NCI-H146 (cell line): ENCODE measurements at regions not wholly inside any gene's neighbourhood (a gene's known extent, or its start where the extent isn't known, plus 50 kb on each side); places are given as distances from the start of the nearest gene placed in this dataset.

Source experiments
- DNase-seq: peaks from one replicate; lab custom pipeline; 2025; lab: John Stamatoyannopoulos, UW

GRCh38 chr2:71864085-71864484 lies 283.6 kb downstream of the CYP26B1 start:
- no peak for DNase-seq

GRCh38 chr2:71863396-71863795 lies 284.3 kb downstream of the CYP26B1 start:
- no peak for DNase-seq

- DNase-seq, result no peak
Observed at GRCh38 chr2:71862921-71863320, 284.7 kb downstream of the CYP26B1 start.

- no peak for DNase-seq
Observed at GRCh38 chr2:71861186-71862160, 286.2 kb downstream of the CYP26B1 start.

GRCh38 chr2:71860381-71860926 lies 287.2 kb downstream of the CYP26B1 start:
- DNase-seq, result no peak

GRCh38 chr2:71859211-71859847 lies 288.3 kb downstream of the CYP26B1 start:
- no peak for DNase-seq

- no peak for DNase-seq
Observed at GRCh38 chr2:71858071-71858470, 289.6 kb downstream of the CYP26B1 start.

GRCh38 chr2:71857636-71858035 lies 290.0 kb downstream of the CYP26B1 start:
- no peak for DNase-seq

GRCh38 chr2:71856773-71857525 lies 290.7 kb downstream of the CYP26B1 start:
- DNase-seq, result no peak

- no peak for DNase-seq
Observed at GRCh38 chr2:71853858-71854257, 293.8 kb downstream of the CYP26B1 start.

- no peak for DNase-seq
Observed at GRCh38 chr2:71852141-71852711, 295.4 kb downstream of the CYP26B1 start.

GRCh38 chr2:71851094-71851750 lies 296.4 kb downstream of the CYP26B1 start:
- no peak for DNase-seq

GRCh38 chr2:71850306-71850801 lies 297.3 kb downstream of the CYP26B1 start:
- DNase-seq, result no peak

GRCh38 chr2:71849607-71850305 lies 297.9 kb downstream of the CYP26B1 start:
- no peak for DNase-seq

- no peak for DNase-seq
Observed at GRCh38 chr2:71849111-71849510, 298.6 kb downstream of the CYP26B1 start.

GRCh38 chr2:71846669-71847291 lies 300.9 kb downstream of the CYP26B1 start:
- DNase-seq, result no peak

GRCh38 chr2:71846072-71846471 lies 301.6 kb downstream of the CYP26B1 start:
- no peak for DNase-seq

- no peak for DNase-seq
Observed at GRCh38 chr2:71844967-71845366, 302.7 kb downstream of the CYP26B1 start.

- DNase-seq, result no peak
Observed at GRCh38 chr2:71843391-71843850, 304.2 kb downstream of the CYP26B1 start.

- no peak for DNase-seq
Observed at GRCh38 chr2:71842744-71843143, 304.9 kb downstream of the CYP26B1 start.
